ENCODE measurements at regions not wholly inside any gene's neighbourhood (a gene's known extent, or its start where the extent isn't known, plus 50 kb on each side); places are given as distances from the start of the nearest gene placed in this dataset.

DNA sequence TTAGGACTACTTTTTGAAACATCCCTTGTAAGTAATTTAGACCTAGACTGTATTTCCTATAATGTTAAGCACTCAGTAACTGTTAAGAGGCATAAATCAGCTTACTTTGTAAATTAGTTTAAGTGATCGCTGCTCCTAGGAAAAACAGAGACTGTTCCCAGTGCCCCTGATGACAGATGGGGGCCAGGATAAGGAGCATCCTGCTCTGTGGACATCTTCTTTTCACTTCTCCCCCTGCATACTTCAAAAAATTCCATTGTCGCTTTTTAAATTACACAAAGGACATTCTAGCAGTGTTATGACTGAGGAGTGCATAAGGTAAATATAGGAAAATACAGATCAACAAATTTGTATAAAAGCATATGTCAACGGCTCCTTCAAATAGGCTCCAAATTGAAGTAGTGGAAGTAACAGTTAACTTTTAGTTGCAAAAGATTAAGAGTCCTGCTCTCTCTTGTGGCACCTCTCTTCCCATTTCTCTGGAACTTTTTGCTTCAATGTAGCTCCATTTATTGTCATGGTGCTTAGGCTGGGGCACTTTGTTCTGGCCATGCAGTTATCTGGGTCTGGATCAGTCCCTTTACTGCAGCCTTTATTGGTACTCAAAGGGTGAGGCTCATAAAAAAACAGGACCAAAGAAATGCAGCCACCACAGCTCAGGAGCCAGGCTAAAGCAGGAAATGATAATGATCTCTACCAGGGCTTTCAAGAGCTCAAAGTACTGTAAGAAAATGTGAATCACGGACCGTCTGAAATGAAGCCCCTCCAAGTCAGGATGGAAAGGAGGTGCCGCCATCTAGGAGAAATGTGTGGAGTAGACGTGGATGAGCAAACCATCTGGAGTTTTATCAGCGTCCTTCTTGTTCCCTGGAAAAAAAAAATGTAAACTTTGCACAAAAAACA is 162.1 kb upstream of the ZNF516 start:
- no peak for TF ChIP-seq ZNF311 (tag by site-specific recombination; IDR thresholded peaks at IDR 0.05; ENCODE audit: borderline replicate concordance)
- TF ChIP-seq, protein P1, sequence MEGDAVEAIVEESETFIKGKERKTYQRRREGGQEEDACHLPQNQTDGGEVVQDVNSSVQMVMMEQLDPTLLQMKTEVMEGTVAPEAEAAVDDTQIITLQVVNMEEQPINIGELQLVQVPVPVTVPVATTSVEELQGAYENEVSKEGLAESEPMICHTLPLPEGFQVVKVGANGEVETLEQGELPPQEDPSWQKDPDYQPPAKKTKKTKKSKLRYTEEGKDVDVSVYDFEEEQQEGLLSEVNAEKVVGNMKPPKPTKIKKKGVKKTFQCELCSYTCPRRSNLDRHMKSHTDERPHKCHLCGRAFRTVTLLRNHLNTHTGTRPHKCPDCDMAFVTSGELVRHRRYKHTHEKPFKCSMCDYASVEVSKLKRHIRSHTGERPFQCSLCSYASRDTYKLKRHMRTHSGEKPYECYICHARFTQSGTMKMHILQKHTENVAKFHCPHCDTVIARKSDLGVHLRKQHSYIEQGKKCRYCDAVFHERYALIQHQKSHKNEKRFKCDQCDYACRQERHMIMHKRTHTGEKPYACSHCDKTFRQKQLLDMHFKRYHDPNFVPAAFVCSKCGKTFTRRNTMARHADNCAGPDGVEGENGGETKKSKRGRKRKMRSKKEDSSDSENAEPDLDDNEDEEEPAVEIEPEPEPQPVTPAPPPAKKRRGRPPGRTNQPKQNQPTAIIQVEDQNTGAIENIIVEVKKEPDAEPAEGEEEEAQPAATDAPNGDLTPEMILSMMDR (tag by site-specific recombination; IDR thresholded peaks at IDR 0.05) = no peak

Measured in HEK293 (cell line).